OCI-LY3 (cell line): ENCODE measurements at regions not wholly inside any gene's neighbourhood (a gene's known extent, or its start where the extent isn't known, plus 50 kb on each side); places are given as distances from the start of the nearest gene placed in this dataset.

ENCODE experiments used
- H2AFZ ChIP-seq: fragments of 200-600, 300-600 bp; shearing (Covaris generic); 2 replicates; pipeline ENCODE4 v1.6.0; 2014; ENCODE audit warnings: antibody characterized with exemption, low read depth, low read length
- H3K27ac ChIP-seq: fragments of 200-600, 300-600 bp; sonication (generic); 2 replicates; pipeline ENCODE4 v1.5.1; 2014; ENCODE audit warnings: mild to moderate bottlenecking, low read length, moderate library complexity, mixed read lengths
- H3K27me3 ChIP-seq: fragments of 200-600, 300-600 bp; sonication (generic); 2 replicates; pipeline ENCODE4 v1.6.1; 2014; ENCODE audit warnings: low read depth, low read length, mixed read lengths
- H3K36me3 ChIP-seq: fragments of 200-600, 300-600 bp; sonication (generic); replicated peaks from 2 replicates; pipeline ENCODE3; 2014; ENCODE audit warnings: low read depth, low read length, mixed read lengths
- H3K4me1 ChIP-seq: fragments of 300-600, 200-600 bp; sonication (generic); 2 replicates; pipeline ENCODE4 v1.6.1; 2014; ENCODE audit warnings: low read length, mixed read lengths
- H3K4me2 ChIP-seq: fragments of 200-600, 300-600 bp; sonication (generic); 2 replicates; pipeline ENCODE4 v1.6.1; 2014; ENCODE audit warnings: low read length, mixed read lengths
- H3K4me3 ChIP-seq: fragments of 300-600, 200-600 bp; sonication (generic); 2 replicates; pipeline ENCODE4 v1.5.1; 2014; ENCODE audit warnings: antibody characterized with exemption, mild to moderate bottlenecking, low read length, moderate library complexity
- H3K79me2 ChIP-seq: fragments of 300-600, 200-600 bp; shearing (Covaris generic); 2 replicates; pipeline ENCODE4 v1.6.1; 2014; ENCODE audit warnings: mild to moderate bottlenecking, low read length, mixed read lengths
- H3K9ac ChIP-seq: fragments of 300-600, 200-600 bp; shearing (Covaris generic); 2 replicates; pipeline ENCODE4 v1.6.0; 2014; ENCODE audit warnings: mild to moderate bottlenecking, low read length, moderate library complexity
- H3K9me3 ChIP-seq: fragments of 200-600, 300-600 bp; shearing (Covaris generic); 2 replicates; pipeline ENCODE4 v1.6.1; 2014; ENCODE audit warnings: low read length, mixed read lengths; ENCODE audit not compliant: insufficient read depth
- H4K20me1 ChIP-seq: fragments of 200-600, 300-600 bp; sonication (generic); 2 replicates; pipeline ENCODE4 v1.6.1; 2016; ENCODE audit warnings: low read length, mixed read lengths; ENCODE audit not compliant: insufficient read depth
- CTCF ChIP-seq: fragments of 200-600, 300-600 bp; sonication (generic); IDR thresholded peaks from 2 replicates; pipeline ENCODE4 v1.5.1; 2014; ENCODE audit warnings: antibody characterized with exemption, low read length, low read depth
- EZH2phosphoT487 ChIP-seq: fragments of 200-600 bp; shearing (Covaris generic); IDR thresholded peaks from 2 replicates; pipeline ENCODE4 v1.6.1; 2018; ENCODE audit warnings: antibody characterized with exemption, mixed run types, low read depth

- no peak overlapping the region for H3K4me2 ChIP-seq
- H3K4me3 ChIP-seq = no peak overlapping the region
- H3K9ac ChIP-seq = no peak overlapping the region
- no peaks in the 10 kb centered on the region for H3K79me2 ChIP-seq
- H4K20me1 ChIP-seq = no peaks in the 10 kb centered on the region
- no peaks in the 10 kb centered on the region for H3K27me3 ChIP-seq
- peaks cover 43% of the 10 kb centered on the region for H3K36me3 ChIP-seq
- peaks cover 13% of the 10 kb centered on the region for H3K9me3 ChIP-seq
- H3K27ac ChIP-seq = no peak overlapping the region
- H3K4me1 ChIP-seq = no peaks in the 10 kb centered on the region
- TF ChIP-seq EZH2phosphoT487 (no peak), CTCF (no peak)
- H2AFZ ChIP-seq = no peak overlapping the region
Measured at GRCh38 chr13:31681133-31681532, 58.2 kb upstream of the RXFP2 start.

GRCh38 chr13:31684466-31684865 is 54.9 kb upstream of the RXFP2 start:
- TF ChIP-seq CTCF (no peak), EZH2phosphoT487 (no peak)
- no peaks in the 10 kb centered on the region for H3K79me2 ChIP-seq
- H4K20me1 ChIP-seq = no peaks in the 10 kb centered on the region
- no peaks in the 10 kb centered on the region for H3K27me3 ChIP-seq
- peaks cover 61% of the 10 kb centered on the region for H3K36me3 ChIP-seq
- no peak overlapping the region for H3K9ac ChIP-seq
- peaks cover 12% of the 10 kb centered on the region for H3K9me3 ChIP-seq
- H3K27ac ChIP-seq = no peak overlapping the region
- H2AFZ ChIP-seq = no peak overlapping the region
- H3K4me2 ChIP-seq = no peak overlapping the region
- no peaks in the 10 kb centered on the region for H3K4me1 ChIP-seq
- H3K4me3 ChIP-seq = no peak overlapping the region

- TF ChIP-seq EZH2phosphoT487 = no peak
- no peak for TF ChIP-seq CTCF
- no peak overlapping the region for H3K4me3 ChIP-seq
- H3K27ac ChIP-seq = no peak overlapping the region
- H4K20me1 ChIP-seq = no peaks in the 10 kb centered on the region
- H3K4me1 ChIP-seq = no peaks in the 10 kb centered on the region
- no peak overlapping the region for H2AFZ ChIP-seq
- no peaks in the 10 kb centered on the region for H3K27me3 ChIP-seq
- no peaks in the 10 kb centered on the region for H3K79me2 ChIP-seq
- peaks cover 54% of the 10 kb centered on the region for H3K36me3 ChIP-seq
- no peak overlapping the region for H3K4me2 ChIP-seq
- no peak overlapping the region for H3K9ac ChIP-seq
- peaks cover 10% of the 10 kb centered on the region for H3K9me3 ChIP-seq
Measured at GRCh38 chr13:31686670-31687425, 52.5 kb upstream of the RXFP2 start.
